ENCODE measurements at regions not wholly inside any gene's neighbourhood (a gene's known extent, or its start where the extent isn't known, plus 50 kb on each side); places are given as distances from the start of the nearest gene placed in this dataset.
"Not testable (repeated sequence)": the region's sequence is repeated elsewhere in the genome, so short reads cannot be mapped to it uniquely, and the experiment has no call there.

DNA sequence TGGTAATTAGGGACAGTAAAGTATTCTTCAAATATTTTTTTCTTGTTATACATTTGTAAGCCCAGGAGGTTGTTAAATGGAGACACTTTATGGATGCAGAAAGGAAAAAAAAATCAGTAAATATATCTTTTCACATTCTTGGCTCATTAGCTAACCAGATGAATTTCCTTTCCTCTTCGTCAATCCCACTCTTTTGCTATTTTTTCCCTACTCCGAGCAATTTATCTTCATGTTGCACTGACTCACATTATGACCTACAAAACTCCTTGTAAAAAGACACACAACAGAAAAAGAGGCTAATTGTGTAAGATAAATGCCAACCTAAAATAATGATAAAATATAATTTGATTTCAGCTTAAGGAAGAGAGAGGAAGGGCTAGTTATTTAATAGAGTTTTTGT lies 472.9 kb upstream of the ZNF337 start:
- POLR2A ChIA-PET: no interaction called here
- no peak overlapping the region for H3K4me3 ChIP-seq (ENCODE audit: low read depth, low read length)
- TF ChIP-seq, protein P1, sequence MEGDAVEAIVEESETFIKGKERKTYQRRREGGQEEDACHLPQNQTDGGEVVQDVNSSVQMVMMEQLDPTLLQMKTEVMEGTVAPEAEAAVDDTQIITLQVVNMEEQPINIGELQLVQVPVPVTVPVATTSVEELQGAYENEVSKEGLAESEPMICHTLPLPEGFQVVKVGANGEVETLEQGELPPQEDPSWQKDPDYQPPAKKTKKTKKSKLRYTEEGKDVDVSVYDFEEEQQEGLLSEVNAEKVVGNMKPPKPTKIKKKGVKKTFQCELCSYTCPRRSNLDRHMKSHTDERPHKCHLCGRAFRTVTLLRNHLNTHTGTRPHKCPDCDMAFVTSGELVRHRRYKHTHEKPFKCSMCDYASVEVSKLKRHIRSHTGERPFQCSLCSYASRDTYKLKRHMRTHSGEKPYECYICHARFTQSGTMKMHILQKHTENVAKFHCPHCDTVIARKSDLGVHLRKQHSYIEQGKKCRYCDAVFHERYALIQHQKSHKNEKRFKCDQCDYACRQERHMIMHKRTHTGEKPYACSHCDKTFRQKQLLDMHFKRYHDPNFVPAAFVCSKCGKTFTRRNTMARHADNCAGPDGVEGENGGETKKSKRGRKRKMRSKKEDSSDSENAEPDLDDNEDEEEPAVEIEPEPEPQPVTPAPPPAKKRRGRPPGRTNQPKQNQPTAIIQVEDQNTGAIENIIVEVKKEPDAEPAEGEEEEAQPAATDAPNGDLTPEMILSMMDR (IDR thresholded peaks at IDR 0.05; ENCODE audit: insufficient read depth, low read length, missing control alignments): no peak
- no peak for DNase-seq (ENCODE audit: low read depth, low spot score)
- CTCF ChIA-PET: no interaction called here

DNA sequence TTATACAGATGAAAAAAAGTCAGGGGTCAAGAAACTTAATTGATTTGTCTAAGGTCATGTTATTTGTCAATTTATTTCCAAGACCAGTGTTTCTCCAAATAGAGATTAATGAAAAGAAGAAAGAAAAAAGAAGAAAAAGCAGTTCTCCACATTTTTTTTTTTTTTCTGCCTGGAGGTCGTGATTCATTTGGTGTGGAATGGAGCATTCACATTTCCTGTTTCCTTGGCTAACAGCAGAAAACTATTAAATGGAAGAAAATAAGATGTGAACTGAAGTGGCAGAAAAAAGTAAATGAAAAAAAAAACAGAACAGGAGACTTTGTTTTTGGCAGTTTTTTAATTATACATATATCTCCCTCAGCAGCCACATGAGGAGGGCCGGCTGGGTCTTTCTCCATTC lies 470.8 kb upstream of the ZNF337 start:
- TF ChIP-seq, protein P1 (IDR thresholded peaks at IDR 0.05; ENCODE audit: insufficient read depth, low read length, missing control alignments): no peak
- POLR2A ChIA-PET: no interaction called here
- no peak for DNase-seq (ENCODE audit: low read depth, low spot score)
- CTCF ChIA-PET: no interaction called here
- no peak overlapping the region for H3K4me3 ChIP-seq (ENCODE audit: low read depth, low read length)

DNA sequence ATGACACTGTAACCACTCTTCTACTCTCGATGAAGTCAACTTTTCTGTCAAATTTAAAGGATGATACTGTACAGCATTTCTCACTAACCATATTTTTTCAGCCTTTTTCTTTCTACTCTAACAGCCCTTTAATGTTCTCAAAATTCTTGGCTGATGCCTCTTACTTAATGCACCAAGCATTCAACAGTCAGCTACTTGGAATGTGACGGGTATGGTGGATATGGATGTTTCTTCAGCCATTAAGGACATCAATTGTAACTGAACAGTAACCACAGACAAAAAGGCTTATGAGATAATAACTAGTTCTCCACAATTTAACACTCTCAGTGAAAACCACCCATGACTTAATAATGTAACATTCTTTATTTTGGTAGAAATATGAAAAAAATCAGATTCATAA lies 467.2 kb upstream of the ZNF337 start:
- no peak overlapping the region for H3K4me3 ChIP-seq (ENCODE audit: low read depth, low read length)
- peak; percentile 75 for DNase-seq (ENCODE audit: low read depth, low spot score)
- ChIA-PET CTCF (no interaction called here), POLR2A (no interaction called here)
- TF ChIP-seq, protein P1 (IDR thresholded peaks at IDR 0.05; ENCODE audit: insufficient read depth, low read length, missing control alignments): no peak

DNA sequence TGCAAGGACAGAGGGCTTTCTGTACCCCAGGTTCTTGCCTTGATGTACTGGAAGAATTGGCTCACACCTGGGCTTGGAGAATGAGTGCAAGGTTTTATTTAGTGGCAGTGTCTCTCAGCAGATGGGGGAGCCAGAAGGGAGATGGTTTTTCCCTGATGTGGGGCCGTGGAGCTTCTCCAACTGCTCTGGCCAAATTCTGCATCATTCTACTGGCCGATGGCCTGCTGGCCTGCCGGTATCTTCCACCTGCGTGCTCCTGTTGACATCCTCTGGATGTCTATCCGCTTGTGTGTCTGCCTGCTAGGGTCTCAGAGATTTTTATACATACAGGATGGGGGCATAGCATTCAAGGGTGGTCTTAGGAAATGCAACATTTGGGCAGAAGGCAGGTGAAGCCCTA lies 466.5 kb upstream of the ZNF337 start:
- CTCF ChIA-PET; DNase-seq (ENCODE audit: low read depth, low spot score); H3K4me3 ChIP-seq (ENCODE audit: low read depth, low read length); POLR2A ChIA-PET: not testable (repeated sequence)

- DNase-seq (ENCODE audit: low read depth, low spot score); CTCF ChIA-PET; H3K4me3 ChIP-seq (ENCODE audit: low read depth, low read length); POLR2A ChIA-PET: not testable (repeated sequence)
These were observed 465.1 kb upstream of the ZNF337 start for GRCh38 chr20:26161741-26162140.

GRCh38 chr20:26160916-26161315 lies 464.3 kb upstream of the ZNF337 start:
- DNase-seq (ENCODE audit: low read depth, low spot score); H3K4me3 ChIP-seq (ENCODE audit: low read depth, low read length); CTCF ChIA-PET; POLR2A ChIA-PET: not testable (repeated sequence)

- CTCF ChIA-PET: no interaction called here
- TF ChIP-seq, protein P1 (IDR thresholded peaks at IDR 0.05; ENCODE audit: insufficient read depth, low read length, missing control alignments): no peak
- no peak for DNase-seq (ENCODE audit: low read depth, low spot score)
- POLR2A ChIA-PET: no interaction called here
- no peak overlapping the region for H3K4me3 ChIP-seq (ENCODE audit: low read depth, low read length)
These were observed 457.6 kb upstream of the ZNF337 start for GRCh38 chr20:26154224-26154623.

GRCh38 chr20:26135325-26136110 lies 438.9 kb upstream of the ZNF337 start:
- TF ChIP-seq, protein P1 (IDR thresholded peaks at IDR 0.05; ENCODE audit: insufficient read depth, low read length, missing control alignments): no peak
- no peak overlapping the region for H3K4me3 ChIP-seq (ENCODE audit: low read depth, low read length)
- POLR2A ChIA-PET: no interaction called here
- CTCF ChIA-PET: no interaction called here
- DNase-seq (ENCODE audit: low read depth, low spot score): no peak

All from AG04449 (cell line).